AG10803 (cell line): ENCODE measurements at regions not wholly inside any gene's neighbourhood (a gene's known extent, or its start where the extent isn't known, plus 50 kb on each side); places are given as distances from the start of the nearest gene placed in this dataset.

Experiments used
- DNase-seq: peaks from one replicate; pipeline ENCODE4 v3.0.0; 2010; ENCODE audit warnings: low read depth
- H3K4me3 ChIP-seq: 2 replicates; pipeline ENCODE4 v1.5.1; 2011; ENCODE audit warnings: mild to moderate bottlenecking, low read length, control low read depth
- TF ChIP-seq, protein P1 (sequence below): conservative IDR thresholded peaks from 2 replicates; pipeline ENCODE4 v1.5.1; 2011; ENCODE audit warnings: mild to moderate bottlenecking, low read length, control low read depth, inconsistent platforms

DNA sequence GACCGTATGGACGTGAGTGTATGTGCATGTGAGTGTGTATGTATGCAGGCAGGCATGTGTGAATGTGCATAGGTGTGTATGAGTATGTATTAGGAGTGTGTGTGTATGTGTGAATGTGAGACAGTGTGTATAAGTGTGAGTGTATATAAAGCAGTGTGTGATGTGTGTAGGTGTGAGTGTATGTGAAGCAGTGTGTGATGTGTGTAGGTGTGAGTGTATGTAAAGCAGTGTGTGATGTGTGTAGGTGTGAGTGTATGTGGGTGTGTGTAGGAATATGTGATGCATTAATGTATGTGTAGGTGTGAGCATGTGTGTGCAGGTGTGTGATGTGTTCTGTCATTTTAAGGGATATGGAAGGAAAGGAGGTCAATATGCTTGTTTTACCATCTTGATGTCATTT lies 215.5 kb downstream of the GADD45G start:
- no peak for DNase-seq
- H3K4me3 ChIP-seq, result no peak overlapping the region
- TF ChIP-seq, protein P1, sequence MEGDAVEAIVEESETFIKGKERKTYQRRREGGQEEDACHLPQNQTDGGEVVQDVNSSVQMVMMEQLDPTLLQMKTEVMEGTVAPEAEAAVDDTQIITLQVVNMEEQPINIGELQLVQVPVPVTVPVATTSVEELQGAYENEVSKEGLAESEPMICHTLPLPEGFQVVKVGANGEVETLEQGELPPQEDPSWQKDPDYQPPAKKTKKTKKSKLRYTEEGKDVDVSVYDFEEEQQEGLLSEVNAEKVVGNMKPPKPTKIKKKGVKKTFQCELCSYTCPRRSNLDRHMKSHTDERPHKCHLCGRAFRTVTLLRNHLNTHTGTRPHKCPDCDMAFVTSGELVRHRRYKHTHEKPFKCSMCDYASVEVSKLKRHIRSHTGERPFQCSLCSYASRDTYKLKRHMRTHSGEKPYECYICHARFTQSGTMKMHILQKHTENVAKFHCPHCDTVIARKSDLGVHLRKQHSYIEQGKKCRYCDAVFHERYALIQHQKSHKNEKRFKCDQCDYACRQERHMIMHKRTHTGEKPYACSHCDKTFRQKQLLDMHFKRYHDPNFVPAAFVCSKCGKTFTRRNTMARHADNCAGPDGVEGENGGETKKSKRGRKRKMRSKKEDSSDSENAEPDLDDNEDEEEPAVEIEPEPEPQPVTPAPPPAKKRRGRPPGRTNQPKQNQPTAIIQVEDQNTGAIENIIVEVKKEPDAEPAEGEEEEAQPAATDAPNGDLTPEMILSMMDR, result no peak

DNA sequence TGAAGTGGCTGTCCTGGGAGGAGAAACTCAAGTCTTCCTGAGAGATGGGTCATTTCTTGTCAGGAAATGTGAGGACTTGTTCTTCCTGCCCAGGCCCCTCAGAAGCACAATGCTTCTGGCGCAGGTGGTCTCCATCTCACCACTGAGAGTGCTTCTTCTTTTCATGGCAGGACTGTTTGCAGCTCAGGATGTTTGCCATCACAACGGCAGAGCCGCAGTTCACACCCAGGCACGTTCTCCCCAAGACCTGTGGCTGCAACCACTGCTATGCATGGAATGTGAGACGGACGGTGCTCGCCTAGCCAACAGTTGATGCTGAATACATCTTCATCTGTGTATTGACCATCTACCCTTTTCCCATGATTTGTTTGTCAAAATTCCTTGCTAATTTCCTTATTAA lies 216.3 kb downstream of the GADD45G start:
- TF ChIP-seq, protein P1, result no peak
- no peak overlapping the region for H3K4me3 ChIP-seq
- no peak for DNase-seq

DNA sequence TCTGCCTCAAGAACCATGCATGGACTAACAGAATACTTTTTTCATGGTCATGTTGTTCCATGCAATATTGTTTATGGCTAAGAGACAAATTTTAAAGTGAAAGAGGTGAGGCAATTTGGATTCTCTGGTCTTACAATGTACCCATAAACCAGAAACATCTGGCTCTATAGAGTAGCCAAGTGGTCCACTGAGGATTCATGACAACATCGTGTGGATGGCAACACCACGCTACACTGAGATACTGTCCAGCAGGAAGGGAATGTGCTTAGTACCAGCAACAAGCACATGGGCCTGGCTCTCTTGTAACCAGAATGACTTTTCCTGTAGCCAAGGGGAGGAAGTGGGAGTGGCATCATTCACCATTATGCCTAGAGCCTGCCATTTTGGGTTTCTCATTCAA lies 218.2 kb downstream of the GADD45G start:
- DNase-seq, result no peak
- H3K4me3 ChIP-seq, result no peak overlapping the region
- TF ChIP-seq, protein P1, result no peak

DNA sequence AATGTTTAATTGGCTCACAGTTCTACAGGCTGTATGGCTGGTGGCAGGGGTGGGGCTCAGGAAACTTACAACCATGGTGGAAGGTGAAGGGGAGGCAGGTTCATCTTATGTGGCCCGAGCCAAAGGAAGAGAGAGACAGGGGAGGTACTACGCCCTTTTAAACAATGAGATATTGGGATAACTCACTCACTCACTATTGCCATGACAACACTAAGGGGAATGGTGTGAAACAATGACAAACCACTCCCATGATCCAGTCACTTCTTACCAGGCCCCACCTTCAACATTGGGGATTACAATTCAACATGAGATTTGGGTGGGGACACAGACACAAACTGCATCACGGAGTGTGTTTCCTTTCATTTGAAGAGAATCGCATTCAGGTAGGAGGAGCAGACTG lies 220.9 kb downstream of the GADD45G start:
- no peak overlapping the region for H3K4me3 ChIP-seq
- TF ChIP-seq, protein P1, result no peak
- no peak for DNase-seq

DNA sequence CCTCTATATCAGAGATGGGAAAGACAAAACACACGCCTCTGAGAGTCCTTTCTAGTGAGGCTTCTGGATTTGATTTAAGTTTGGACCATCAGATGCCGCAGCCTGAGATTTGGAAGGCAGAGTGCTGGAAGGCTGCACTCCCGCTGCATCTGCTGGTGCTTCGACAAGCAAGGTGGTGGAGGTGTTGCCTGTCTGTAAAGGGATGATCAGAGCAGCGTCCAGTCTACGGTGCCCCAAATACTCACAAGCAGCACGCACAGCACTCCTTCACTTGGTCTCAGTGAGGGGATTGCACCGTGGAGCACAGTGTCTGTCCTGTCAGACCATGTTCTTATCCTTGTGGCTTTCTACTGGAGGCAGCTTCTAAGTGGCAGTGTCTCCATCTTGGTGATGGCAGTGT lies 221.4 kb downstream of the GADD45G start:
- H3K4me3 ChIP-seq, result no peak overlapping the region
- DNase-seq, result no peak
- TF ChIP-seq, protein P1, result no peak

DNA sequence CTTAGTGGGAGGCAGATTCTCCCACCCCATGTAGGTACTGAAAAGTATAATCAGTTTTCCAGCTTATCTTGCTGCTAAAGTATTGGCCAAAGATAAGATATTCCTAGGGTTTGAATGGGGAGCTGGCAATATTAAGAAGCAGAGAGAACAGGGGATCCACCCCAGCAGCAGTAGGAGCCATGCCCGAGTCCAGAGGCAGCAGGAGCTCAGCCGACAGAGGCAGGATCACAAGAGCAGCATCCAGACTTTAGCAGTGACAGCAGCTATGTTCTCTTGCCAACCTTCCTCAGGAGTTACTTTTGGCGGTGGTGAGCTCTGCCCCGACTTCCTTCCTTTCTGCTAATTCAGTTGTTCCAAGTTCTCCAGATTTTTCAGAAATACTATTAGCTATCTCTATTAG lies 224.5 kb downstream of the GADD45G start:
- TF ChIP-seq, protein P1, result no peak
- no peak for DNase-seq
- no peak overlapping the region for H3K4me3 ChIP-seq

DNA sequence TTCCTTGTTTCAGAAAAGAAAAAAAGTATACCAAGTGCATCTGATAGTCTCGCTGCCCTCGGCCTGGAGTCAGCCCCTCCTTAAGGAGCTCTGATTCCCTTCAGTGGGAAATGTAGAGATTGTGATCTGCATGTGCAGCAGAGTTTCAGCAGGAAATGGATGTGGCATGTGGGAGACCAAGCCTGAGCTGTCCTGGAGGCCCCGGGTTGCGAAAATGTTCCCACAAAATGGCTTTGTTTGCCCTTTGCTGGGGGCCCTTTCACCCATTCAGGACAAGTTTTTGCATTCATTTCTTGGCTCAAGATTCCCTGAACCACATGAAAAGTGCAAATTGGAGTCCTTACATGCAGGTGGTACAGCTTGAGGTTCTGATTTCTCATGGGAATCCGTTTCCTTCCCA lies 230.9 kb downstream of the GADD45G start:
- no peak overlapping the region for H3K4me3 ChIP-seq
- DNase-seq, result no peak
- TF ChIP-seq, protein P1, result no peak
